Activated CD4-positive, alpha-beta T cell treated with anti-CD3 and anti-CD28 coated beads, Interleukin-10, Interleukin-2, amounts not matched to agents 100 ng/mL and 50 ng/mL, durations not matched to agents 16 hours and 8 hours (primary cell): ENCODE measurements at regions not wholly inside any gene's neighbourhood (a gene's known extent, or its start where the extent isn't known, plus 50 kb on each side); places are given as distances from the start of the nearest gene placed in this dataset.
"Not testable (repeated sequence)": the region's sequence is repeated elsewhere in the genome, so short reads cannot be mapped to it uniquely, and the experiment has no call there.

Experiments
- DNase-seq: peaks from one replicate; pipeline ENCODE4 v3.0.0-alpha.2; 2020

DNA sequence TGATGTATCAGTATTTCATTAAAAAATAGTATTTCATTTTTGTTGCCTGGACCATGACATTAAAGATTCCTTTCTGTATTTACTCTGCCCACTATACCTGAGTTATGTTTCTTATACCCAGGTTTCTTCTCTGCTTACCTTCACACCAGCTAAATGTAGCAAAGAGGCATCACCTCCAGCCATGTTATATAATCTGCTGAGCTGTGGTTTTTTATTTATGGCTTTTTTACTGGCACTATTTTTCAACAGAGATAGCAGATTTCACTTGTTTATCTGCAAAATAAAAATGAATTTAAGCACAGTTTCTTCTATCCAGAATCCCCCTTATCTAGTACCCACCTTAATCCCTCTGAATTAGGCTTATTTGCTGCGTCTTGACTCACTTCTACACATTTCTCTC is 979.0 kb upstream of the MAN1A1 start:
- DNase-seq, result no peak

DNA sequence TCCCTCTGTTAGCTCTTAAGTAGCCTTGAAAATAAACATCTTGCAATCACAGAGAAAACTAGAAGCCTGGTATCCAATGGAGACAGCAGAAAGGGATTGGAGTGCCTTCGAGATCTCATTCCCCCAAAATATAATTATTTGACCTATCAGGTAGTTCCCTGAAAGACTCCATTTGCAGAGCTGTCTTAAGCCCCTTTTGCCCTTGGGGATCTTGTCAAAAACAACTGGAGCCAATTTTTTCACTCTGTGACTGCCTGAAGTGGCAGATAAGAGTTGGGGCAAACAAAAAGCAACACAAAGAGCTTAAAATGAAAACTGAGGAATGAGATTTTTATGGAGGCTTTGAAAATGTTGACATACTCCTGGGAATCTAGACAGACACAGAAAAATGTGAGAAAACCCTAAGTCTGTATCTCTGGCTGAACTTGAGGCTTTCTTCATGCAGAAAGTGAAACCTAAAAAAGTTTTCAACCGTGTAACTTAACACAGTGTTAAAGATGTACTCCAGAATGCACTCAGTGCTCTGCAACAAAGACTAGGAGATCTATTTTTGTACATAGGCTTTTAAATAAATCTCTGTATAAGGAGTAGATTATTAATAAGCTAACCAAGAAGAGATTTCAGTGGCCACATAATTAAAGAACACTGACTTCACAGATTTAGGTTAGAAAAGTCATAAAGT is 971.1 kb upstream of the MAN1A1 start:
- no peak for DNase-seq

DNA sequence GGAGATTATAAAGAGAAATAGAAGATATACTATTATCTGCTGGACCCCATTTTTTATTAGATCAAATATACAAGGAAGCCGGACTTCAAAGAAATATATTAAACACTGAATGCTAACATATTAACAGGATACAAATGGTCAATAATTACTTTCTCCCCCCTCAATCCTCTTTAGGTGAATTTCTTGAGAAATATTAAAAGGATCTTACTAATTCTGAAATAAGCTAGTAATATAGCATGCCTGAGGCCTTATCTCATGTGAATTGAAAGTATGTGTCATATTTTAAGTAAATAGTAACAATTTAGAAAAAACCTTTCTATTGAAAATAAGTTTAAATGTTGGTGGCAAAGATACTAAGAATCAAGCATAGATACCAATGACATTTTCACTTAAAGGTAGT is 954.7 kb upstream of the MAN1A1 start:
- DNase-seq, result no peak

DNA sequence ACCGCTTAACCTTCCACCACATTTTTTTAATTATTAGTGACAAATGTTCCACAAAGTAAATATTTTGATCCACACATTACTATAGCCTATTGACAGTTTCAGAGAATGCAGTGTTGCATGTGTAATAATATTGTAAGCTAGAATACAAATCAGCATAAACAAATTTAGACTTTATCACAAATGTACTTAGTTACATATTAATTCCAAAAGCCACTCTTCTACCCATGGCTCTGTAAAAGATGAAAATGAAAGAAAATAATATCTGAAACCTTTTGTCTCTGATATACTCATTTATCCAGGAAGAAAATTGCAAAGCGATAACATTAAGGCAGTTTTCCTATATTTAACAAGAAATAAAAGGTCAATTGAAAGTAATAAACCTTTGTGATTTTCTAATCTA is 954.0 kb upstream of the MAN1A1 start:
- no peak for DNase-seq

DNA sequence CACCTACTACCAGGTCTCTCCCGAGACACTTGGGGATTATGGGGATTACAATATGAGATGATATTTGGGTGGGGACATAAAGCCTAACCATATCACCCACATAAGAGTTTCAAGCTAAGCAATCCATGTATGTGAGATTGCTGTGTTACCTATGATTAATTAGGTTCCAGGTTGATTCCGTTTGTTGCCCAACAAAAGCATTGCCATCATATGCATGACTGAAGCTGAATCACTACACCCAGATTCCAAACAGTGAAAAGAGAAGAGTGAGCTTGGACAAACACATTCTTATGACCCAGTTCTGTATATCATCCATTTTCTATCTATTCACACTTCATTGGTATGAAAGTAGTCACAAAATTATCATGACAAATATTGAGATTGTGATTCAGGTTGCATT is 952.5 kb upstream of the MAN1A1 start:
- DNase-seq, result no peak

DNA sequence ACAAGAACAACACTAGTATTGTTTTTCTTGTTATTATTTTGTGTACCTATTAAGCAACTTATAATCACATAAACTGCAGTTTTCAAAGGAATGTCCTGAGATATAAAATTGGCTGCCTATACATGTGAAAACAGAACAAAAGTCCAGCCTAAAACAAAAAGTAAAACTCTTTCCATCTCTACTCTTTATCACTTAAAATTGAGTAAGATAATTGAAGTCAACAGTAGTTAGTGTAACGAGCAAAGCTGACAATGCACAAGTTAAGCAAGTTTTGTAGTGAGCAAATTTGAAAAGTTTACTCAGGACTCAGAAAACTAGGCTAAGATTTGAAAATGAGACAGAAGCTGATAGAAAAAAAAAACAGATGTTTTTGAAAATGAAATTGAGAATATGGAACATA is 941.4 kb upstream of the MAN1A1 start:
- no peak for DNase-seq

DNA sequence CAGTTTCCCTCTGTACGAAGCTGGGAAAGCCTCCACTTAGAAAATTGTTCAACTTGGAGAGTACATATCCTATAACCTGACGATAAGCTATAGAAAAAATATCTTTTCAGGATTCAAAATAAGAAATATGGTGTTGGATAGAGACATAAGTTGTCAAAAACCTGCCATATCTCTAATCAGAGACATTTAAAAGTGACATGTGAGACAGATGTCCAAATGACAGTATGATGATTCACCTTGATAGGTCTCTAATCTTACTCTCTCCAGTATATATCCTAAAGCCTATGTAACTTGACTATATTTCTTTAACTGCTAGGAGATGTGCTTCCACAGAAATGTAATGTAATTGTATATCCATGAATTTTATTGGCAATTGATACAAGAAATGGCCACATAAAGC is 932.4 kb upstream of the MAN1A1 start:
- no peak for DNase-seq

DNA sequence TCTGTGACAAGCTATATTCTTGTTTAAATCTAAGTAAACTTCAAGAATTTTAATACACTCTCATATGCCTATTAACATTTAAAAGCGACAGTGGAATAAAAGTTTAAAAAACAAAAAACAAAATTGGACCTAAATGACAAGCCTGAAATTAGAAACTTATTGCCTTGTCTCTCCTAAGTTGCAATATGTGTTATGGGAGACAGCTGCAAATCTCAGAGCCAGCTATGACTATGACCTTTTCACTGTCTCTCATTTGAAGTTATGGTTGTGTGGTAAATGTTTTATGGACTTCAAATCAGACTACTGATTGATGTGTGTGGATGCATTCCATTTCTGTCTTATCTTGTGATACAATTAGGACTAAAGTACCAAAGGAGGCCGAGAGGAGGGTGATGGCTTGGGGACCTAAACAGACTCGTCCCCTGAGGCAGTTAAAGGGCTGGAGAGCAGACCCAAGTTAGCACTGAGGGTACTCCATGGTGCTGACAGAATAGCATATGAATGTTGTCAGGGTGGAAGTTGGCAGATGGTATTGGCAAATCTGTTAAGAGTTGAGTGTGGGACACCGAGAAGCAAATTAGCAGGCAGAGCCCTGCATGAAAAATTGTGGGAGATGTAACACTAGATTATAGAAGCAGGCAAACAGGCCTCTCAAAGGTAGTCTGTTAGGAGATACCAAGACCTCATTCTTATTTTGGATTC is 930.1 kb upstream of the MAN1A1 start:
- DNase-seq, result no peak

DNA sequence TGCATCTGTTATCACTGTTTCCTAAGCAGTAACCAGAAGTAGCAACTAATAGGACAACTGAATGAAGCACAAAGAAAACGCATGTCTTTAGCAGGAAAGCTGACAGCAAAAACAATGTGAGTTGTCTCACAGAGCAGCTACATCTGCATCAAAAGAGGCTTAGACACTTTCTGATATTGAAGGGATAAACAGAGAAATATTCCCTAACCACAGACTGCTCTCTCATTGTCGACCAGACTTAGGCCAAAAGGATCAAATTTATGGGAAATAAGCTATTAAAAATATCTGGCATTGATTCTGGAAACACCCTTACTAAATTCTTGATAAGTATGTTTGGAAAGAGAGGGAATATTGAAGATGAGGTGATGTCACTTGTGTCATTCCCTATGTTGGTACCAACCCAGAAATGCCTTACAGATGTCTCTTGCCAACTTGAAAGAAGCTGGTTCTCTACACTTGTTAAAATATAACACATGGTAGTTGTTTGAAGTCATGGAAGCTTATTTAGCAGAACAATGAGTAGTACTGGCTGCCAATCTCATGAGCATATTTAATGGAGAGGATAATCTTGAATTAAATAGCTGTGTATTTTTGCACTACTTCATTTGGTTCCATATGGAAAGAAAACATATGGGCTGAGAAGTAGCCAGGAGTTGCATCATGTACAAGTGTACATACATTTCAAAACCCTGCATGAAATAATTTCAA is 929.3 kb upstream of the MAN1A1 start:
- DNase-seq, result no peak

DNA sequence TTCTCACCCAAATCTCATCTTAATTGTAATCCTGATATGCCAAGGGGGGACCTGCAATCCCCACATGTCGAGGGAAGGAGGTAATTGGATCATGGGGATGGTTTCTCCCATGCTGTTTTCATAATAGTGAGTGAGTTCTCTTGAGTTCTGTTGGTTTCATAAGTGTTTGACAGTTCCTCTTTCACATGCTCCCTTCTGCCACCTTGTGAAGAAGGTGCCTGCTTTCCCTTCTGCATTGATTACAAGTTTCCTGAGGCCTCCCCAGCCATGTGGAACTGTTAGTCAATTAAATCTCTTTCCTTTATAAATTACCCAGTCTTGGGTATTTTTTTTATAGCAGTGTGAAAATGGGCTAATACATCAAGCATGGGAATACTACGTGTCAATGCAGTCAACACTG is 925.0 kb upstream of the MAN1A1 start:
- no peak for DNase-seq

DNA sequence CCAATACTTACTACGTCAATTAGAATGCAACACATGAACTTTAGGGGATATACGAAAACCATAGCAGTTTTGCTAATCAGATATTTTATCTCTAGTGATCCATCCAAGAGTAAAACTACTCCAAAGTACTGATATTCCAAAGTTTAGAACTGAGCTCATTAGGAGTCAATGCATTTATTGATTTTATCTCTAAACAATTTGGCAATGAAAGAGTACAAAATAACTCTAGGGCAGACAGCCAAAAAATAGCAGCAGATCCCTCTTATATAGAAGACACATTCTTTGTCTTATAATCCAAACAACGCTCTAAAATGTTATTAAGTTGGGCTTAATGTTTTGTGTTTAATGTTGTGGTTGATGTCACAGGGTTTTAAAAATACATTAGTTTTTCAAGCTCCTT is 923.9 kb upstream of the MAN1A1 start:
- DNase-seq, result no peak

DNA sequence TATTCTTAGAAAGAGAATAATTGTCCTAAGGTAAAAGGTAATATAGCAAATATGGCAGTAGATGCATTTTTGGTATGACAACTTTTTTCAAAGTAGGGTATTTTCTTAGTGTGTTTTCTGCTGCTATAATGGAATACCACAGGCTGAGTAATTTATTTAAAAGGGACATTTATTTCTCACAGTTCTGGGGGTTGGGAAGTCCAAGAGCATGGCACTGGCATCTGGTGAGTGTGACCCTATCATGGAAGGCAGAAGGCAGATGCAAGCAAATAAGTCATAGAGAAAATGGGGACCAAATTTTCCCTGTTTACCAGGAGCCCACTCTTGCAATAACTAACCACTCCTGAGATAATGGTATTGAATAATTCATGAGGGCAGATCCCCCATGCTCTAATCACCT is 922.5 kb upstream of the MAN1A1 start:
- DNase-seq, result no peak

DNA sequence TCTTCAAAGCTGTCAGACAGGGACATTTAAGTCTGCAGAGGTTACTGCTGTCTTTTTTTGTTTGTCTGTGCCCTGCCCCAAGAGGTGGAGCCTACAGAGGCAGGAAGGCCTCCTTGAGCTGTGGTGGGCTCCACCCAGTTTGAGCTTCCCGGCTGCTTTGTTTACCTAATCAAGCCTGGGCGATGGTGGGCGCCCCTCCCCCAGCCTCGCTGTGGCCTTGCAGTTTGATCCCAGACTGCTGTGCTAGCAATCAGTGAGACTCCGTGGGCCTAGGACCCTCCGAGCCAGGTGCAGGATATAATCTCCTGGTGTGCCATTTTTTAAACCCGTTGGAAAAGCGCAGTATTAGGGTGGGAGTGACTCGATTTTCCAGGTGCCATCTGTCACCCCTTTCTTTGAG is 918.7 kb upstream of the MAN1A1 start:
- DNase-seq, result not testable (repeated sequence)

DNA sequence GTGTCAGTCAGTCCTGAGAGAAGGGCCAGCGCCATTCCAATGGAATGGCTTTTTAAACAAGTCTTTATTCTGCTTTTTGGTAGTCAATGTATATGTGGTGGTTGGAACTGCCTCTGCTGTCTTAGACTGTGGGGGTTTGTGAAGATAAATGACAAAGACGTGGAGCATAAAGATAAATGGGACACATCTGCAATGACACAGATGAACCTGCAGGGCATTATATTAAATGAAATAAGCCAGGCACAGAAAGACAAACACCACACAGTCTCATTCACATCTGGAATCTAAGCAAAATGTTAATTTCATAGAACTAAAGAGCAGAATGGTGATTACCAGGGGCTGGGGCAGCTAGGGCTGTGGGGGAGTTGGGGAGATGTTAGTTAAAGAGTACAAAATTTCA is 912.8 kb upstream of the MAN1A1 start:
- DNase-seq, result no peak

DNA sequence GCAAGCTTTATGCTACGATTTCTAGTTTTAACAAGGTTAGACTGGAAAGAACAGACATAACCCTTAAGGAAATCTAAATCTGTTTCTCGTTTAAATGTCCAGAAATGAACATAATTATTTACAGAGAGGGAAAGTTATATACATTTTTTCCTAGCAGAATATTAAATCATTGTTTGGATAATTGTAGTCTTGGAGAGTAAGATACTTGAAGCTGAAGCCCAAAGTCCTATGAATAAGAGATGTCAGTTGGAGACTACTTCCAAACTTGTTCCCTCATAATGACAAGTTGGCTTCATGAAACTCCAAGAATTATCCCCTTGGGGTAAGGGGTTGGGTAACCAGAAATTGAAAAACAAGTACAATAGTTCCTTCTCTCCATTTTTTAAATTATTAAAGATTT is 911.1 kb upstream of the MAN1A1 start:
- no peak for DNase-seq

DNA sequence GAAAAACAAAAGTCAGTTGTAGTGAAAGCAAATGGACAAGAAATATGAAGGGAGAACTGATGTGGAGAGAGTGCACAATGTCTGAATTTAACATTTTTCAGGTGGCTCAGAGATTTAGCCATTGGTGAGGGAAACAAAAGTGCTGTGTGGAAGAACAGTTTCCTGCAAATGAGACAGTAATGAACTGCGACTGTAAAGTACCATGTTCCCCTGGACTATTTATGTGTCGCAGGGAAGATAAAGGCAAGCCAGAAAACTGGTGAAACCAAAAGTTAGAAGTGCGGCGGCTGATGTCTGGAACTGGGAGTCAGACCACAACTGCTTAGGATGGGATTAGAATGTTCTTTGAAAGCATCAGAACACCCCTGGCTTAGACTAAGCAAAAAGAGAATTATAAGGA is 905.1 kb upstream of the MAN1A1 start:
- DNase-seq, result no peak

DNA sequence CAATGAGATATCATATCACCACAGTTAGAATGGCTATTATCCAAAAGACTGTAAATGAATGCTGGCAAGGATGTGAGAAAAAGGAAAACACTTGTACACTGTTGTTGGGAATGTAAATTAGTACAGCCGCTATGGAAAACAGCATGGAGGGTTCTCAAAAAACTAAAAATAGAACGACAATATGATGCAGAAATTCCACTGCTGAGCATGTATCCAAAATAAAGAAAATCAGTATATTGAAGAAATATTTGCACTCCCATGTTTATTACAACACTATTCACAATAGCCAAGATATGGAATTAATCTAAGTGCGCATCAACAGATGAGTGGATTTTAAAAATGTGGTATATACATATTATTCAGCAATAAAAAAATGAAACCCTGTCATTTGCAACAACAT is 898.9 kb upstream of the MAN1A1 start:
- no peak for DNase-seq

DNA sequence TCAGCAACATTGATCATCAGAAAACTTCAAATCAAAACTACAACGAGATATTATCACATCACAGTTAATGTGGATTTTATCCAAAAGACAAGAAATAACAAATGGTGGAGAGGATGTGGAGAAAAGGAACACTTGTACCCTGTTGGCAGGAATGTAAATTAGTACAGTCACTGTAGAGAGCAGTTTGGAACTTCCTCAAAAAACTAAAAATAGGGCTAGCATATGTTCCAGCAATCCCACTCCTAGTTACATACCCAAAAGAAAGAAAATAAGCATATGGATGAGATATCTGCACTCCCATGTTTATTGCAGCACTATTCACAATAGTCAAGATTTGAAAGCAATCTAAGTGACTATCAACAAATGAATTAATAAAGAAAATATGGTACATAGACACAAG is 887.7 kb upstream of the MAN1A1 start:
- no peak for DNase-seq

DNA sequence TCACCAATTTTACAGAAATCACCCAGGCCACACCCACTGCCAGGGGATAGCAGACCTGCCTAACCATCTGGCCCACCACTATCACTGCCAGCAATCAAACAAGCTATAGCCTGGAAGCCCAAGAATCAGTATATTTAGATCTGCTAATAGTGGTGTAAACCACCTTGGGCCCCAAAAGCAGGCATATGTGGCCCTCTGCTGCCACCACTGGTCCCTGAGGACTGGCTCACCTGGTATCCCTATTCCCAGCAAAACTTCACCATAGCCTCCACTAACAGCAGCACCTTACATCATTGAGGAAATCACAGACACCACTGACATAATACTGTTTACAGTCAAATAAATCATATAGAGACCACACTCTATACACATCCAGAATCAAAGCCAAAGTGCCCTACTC is 880.4 kb upstream of the MAN1A1 start:
- DNase-seq, result no peak

DNA sequence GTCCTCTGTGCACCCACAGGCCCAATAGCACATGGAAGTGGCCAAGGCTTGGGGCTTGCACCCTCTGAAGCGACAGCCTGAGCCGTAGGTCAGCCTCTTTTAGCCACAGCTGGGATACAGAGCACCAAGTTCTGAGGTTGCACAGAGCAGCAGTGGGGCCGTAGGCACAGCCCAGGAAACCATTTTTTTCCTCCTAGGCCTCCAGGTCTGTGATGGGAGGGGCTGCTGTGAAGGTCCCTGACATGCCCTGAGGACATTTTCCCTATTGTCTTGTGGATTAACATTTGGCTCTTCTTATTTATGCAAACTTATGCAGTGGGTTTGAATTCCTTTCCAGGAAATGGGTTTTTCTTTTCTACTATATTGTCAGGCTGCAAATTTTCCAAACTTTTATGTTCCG is 878.7 kb upstream of the MAN1A1 start:
- no peak for DNase-seq

DNA sequence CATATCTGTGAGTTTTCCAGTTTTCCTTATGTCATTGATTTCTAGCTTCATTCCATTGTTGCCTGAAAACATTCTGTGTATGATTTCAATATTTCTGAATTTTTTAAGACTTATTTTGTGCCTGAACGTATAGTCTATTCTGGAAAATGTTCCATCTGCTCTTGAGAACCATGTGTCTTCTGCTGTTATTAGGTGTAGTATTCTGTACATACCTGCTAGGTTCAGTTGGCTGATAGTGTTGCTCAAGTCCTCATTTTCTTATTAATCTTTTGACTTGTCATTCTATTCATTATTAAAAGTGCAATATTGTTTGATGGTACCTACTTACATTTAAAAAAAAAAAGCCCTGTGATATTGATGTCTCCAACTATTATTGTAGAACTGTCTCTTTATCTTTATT is 869.8 kb upstream of the MAN1A1 start:
- no peak for DNase-seq

DNA sequence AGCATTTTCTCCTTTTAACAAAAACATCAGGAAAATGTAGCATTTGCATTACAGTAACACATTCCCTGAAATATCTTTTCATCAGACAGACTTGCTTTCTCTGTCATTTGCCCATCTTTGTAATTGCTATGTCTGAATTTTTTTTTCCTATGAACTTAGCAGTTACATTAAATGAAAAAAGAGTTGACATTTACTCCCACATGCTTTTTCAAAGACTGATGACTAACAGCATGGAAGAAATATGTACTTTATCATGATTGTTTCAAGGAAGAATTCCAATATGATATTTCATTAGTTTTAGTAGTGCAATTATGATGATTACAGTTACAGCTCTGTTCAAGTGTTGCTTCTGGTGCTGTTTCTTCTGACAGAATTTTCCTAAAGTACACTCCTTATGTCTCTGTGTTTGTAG is 864.5 kb upstream of the MAN1A1 start:
- no peak for DNase-seq

DNA sequence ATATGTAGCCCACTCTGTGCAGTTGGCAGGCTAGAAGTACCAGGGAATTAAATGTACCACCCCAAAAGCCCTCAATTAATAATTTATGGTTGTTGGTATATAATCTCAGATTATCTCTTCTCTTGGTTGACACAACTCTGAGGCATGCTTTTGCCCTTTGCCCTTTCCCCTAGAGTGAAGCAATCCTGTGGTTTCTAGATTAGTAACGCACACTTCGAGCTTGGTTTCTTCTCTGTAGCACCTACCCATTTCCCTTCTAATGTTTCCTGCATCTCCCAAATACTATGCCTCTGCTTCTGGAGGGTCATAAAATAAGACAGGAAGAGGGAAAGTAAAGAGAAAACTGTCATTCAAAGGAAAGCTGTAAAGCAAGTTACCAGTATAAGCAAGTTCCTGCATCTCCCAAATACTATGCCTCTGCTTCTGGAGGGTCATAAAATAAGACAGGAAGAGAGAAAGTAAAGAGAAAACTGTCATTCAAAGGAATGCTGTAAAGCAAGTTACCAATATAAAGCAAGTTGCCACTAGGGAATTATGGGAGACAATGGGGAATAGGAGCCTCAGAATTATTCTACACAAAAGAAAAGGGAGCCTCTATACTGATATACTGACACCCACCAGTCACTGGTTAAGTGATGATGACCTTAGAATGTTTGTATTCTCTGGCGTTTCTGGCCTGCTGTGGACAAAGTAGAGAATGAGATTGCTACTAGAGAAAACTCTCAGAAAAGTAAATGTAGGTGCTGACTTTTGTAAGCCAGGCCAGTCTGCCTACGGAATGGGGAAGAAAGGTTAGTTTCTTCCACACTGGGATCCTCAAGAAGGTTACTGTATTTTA is 862.6 kb upstream of the MAN1A1 start:
- DNase-seq, result no peak

DNA sequence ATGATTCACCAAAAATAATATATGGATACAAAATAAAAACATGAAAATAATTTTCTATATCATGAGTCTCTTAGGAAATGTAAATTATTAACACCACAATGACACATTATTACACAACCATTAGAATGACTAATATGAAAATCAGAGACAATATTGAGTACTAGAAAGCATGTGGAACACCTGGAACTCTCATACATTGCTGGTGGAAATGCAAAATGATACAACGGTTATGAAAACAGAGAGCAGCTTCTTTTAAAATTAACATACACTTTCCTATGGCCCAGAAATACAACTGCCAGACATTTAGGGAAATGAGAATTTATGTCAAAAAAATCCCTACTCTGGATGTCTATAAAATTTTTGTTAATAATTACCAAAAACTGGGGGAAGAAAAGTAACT is 853.3 kb upstream of the MAN1A1 start:
- no peak for DNase-seq
